ENCODE measurements at regions not wholly inside any gene's neighbourhood (a gene's known extent, or its start where the extent isn't known, plus 50 kb on each side); places are given as distances from the start of the nearest gene placed in this dataset.

GRCh38 chr4:106659371-106659770, 290.8 kb upstream of the GIMD1 start:
- Histone ChIP-seq H4K20me1 (ENCODE audit: insufficient read depth, low read length) (no peaks in the 10 kb centered on the region), H3K4me1 (ENCODE audit: low read length) (no peaks in the 10 kb centered on the region), H3K27ac (ENCODE audit: low read length) (no peak overlapping the region), H3K4me3 (ENCODE audit: low read length) (no peak overlapping the region), H3K79me2 (ENCODE audit: low read length) (no peaks in the 10 kb centered on the region), H3K9ac (ENCODE audit: low read length) (no peak overlapping the region), H3K27me3 (replicated peaks; ENCODE audit: insufficient read depth, low read length) (no peaks in the 10 kb centered on the region), H3K9me2 (replicated peaks; ENCODE audit: insufficient read depth, low read length) (no peaks in the 10 kb centered on the region), H3K9me3 (replicated peaks; ENCODE audit: insufficient read depth, low read length) (no peaks in the 10 kb centered on the region), H3K36me3 (replicated peaks; ENCODE audit: insufficient read depth, low read length) (no peaks in the 10 kb centered on the region), H2AFZ (ENCODE audit: low read length) (no peak overlapping the region), H3K4me2 (ENCODE audit: low read depth, low read length) (no peak overlapping the region), H3F3A (ENCODE audit: insufficient read depth, low read length) (no peaks in the 10 kb centered on the region)
- no peak for DNase-seq
- TF ChIP-seq CTCF (IDR thresholded peaks at IDR 0.05; ENCODE audit: low read length) (no peak), EZH2phosphoT487 (IDR thresholded peaks at IDR 0.05; ENCODE audit: low read length) (no peak), EZH2 (optimal IDR thresholded peaks at IDR 0.05; ENCODE audit: low read depth, low read length) (no peak)

GRCh38 chr4:106652095-106652494, 283.5 kb upstream of the GIMD1 start:
- Histone ChIP-seq H3K9ac (ENCODE audit: low read length) (no peak overlapping the region), H3K79me2 (ENCODE audit: low read length) (no peaks in the 10 kb centered on the region), H4K20me1 (ENCODE audit: insufficient read depth, low read length) (no peaks in the 10 kb centered on the region), H3F3A (ENCODE audit: insufficient read depth, low read length) (no peaks in the 10 kb centered on the region), H3K9me2 (replicated peaks; ENCODE audit: insufficient read depth, low read length) (no peaks in the 10 kb centered on the region), H3K27me3 (replicated peaks; ENCODE audit: insufficient read depth, low read length) (no peaks in the 10 kb centered on the region), H3K36me3 (replicated peaks; ENCODE audit: insufficient read depth, low read length) (no peaks in the 10 kb centered on the region), H3K4me1 (ENCODE audit: low read length) (no peaks in the 10 kb centered on the region), H3K4me3 (ENCODE audit: low read length) (no peak overlapping the region), H3K9me3 (replicated peaks; ENCODE audit: insufficient read depth, low read length) (no peaks in the 10 kb centered on the region), H2AFZ (ENCODE audit: low read length) (no peak overlapping the region), H3K4me2 (ENCODE audit: low read depth, low read length) (no peak overlapping the region), H3K27ac (ENCODE audit: low read length) (no peak overlapping the region)
- DNase-seq, result no peak
- TF ChIP-seq CTCF (IDR thresholded peaks at IDR 0.05; ENCODE audit: low read length) (no peak), EZH2phosphoT487 (IDR thresholded peaks at IDR 0.05; ENCODE audit: low read length) (no peak), EZH2 (optimal IDR thresholded peaks at IDR 0.05; ENCODE audit: low read depth, low read length) (no peak)

- no peak overlapping the region for H2AFZ ChIP-seq (ENCODE audit: low read length)
- no peak overlapping the region for H3K4me2 ChIP-seq (ENCODE audit: low read depth, low read length)
- H3K9me3 ChIP-seq (replicated peaks; ENCODE audit: insufficient read depth, low read length), result no peaks in the 10 kb centered on the region
- no peaks in the 10 kb centered on the region for H3K27me3 ChIP-seq (replicated peaks; ENCODE audit: insufficient read depth, low read length)
- no peak for TF ChIP-seq EZH2 (optimal IDR thresholded peaks at IDR 0.05; ENCODE audit: low read depth, low read length)
- no peak for TF ChIP-seq EZH2phosphoT487 (IDR thresholded peaks at IDR 0.05; ENCODE audit: low read length)
- TF ChIP-seq CTCF (IDR thresholded peaks at IDR 0.05; ENCODE audit: low read length), result no peak
- DNase-seq, result no peak
- H3K27ac ChIP-seq (ENCODE audit: low read length), result no peak overlapping the region
- H3K36me3 ChIP-seq (replicated peaks; ENCODE audit: insufficient read depth, low read length), result no peaks in the 10 kb centered on the region
- H3F3A ChIP-seq (ENCODE audit: insufficient read depth, low read length), result no peaks in the 10 kb centered on the region
- no peaks in the 10 kb centered on the region for H3K79me2 ChIP-seq (ENCODE audit: low read length)
- no peak overlapping the region for H3K9ac ChIP-seq (ENCODE audit: low read length)
- H3K9me2 ChIP-seq (replicated peaks; ENCODE audit: insufficient read depth, low read length), result no peaks in the 10 kb centered on the region
- no peaks in the 10 kb centered on the region for H4K20me1 ChIP-seq (ENCODE audit: insufficient read depth, low read length)
- no peak overlapping the region for H3K4me3 ChIP-seq (ENCODE audit: low read length)
- no peaks in the 10 kb centered on the region for H3K4me1 ChIP-seq (ENCODE audit: low read length)
These were observed 282.1 kb upstream of the GIMD1 start for GRCh38 chr4:106650701-106651100.

Data from MM.1S (cell line).